IPS-18a (cell line): ENCODE measurements at regions not wholly inside any gene's neighbourhood (a gene's known extent, or its start where the extent isn't known, plus 50 kb on each side); places are given as distances from the start of the nearest gene placed in this dataset.

ENCODE experiments used
- H3K27ac ChIP-seq: one replicate; pipeline ENCODE4 v1.5.1; 2013; ENCODE audit warnings: low read length
- H3K27me3 ChIP-seq: one replicate; pipeline ENCODE4 v1.6.1; 2013; ENCODE audit warnings: mild to moderate bottlenecking, low read length; ENCODE audit not compliant: control insufficient read depth, insufficient read depth
- H3K36me3 ChIP-seq: one replicate; pipeline ENCODE4 v1.6.1; 2013; ENCODE audit warnings: low read depth, low read length; ENCODE audit not compliant: control insufficient read depth
- H3K4me1 ChIP-seq: one replicate; pipeline ENCODE4 v1.6.1; 2013; ENCODE audit warnings: low read depth, low read length; ENCODE audit not compliant: control insufficient read depth
- H3K4me3 ChIP-seq: one replicate; pipeline ENCODE4 v1.5.1; 2013; ENCODE audit warnings: low read length
- H3K9ac ChIP-seq: one replicate; pipeline ENCODE4 v1.6.1; 2013; ENCODE audit warnings: mild to moderate bottlenecking, low read length, moderate library complexity
- H3K9me3 ChIP-seq: one replicate; pipeline ENCODE4 v1.6.1; 2013; ENCODE audit warnings: low read depth, low read length; ENCODE audit not compliant: control insufficient read depth

GRCh38 chr2:120871881-120872620 is 136.4 kb downstream of the GLI2 start:
- H3K4me1 ChIP-seq: peaks cover 29% of the 10 kb centered on the region
- H3K27ac ChIP-seq: no peak overlapping the region
- H3K36me3 ChIP-seq: no peaks in the 10 kb centered on the region
- H3K4me3 ChIP-seq: no peak overlapping the region
- H3K9me3 ChIP-seq: no peaks in the 10 kb centered on the region
- H3K9ac ChIP-seq: no peak overlapping the region
- peaks cover 5% of the 10 kb centered on the region for H3K27me3 ChIP-seq

GRCh38 chr2:120873958-120874887 is 138.6 kb downstream of the GLI2 start:
- no peak overlapping the region for H3K4me3 ChIP-seq
- H3K9ac ChIP-seq: no peak overlapping the region
- H3K9me3 ChIP-seq: no peaks in the 10 kb centered on the region
- peaks cover 15% of the 10 kb centered on the region for H3K4me1 ChIP-seq
- H3K27ac ChIP-seq: no peak overlapping the region
- no peaks in the 10 kb centered on the region for H3K36me3 ChIP-seq
- no peaks in the 10 kb centered on the region for H3K27me3 ChIP-seq

GRCh38 chr2:120874888-120875275 is 139.2 kb downstream of the GLI2 start:
- Histone ChIP-seq H3K27me3 (no peaks in the 10 kb centered on the region), H3K36me3 (no peaks in the 10 kb centered on the region), H3K4me1 (peaks cover 14% of the 10 kb centered on the region), H3K27ac (no peak overlapping the region), H3K9ac (no peak overlapping the region), H3K4me3 (no peak overlapping the region), H3K9me3 (no peaks in the 10 kb centered on the region)

GRCh38 chr2:120875431-120875830 is 139.8 kb downstream of the GLI2 start:
- no peaks in the 10 kb centered on the region for H3K9me3 ChIP-seq
- H3K27ac ChIP-seq: no peak overlapping the region
- no peak overlapping the region for H3K4me3 ChIP-seq
- no peak overlapping the region for H3K9ac ChIP-seq
- H3K4me1 ChIP-seq: peaks cover 20% of the 10 kb centered on the region
- no peaks in the 10 kb centered on the region for H3K27me3 ChIP-seq
- H3K36me3 ChIP-seq: no peaks in the 10 kb centered on the region

GRCh38 chr2:120876526-120877280 is 141.0 kb downstream of the GLI2 start:
- Histone ChIP-seq H3K9ac (no peak overlapping the region), H3K9me3 (no peaks in the 10 kb centered on the region), H3K36me3 (no peaks in the 10 kb centered on the region), H3K27me3 (no peaks in the 10 kb centered on the region), H3K4me1 (peaks cover 21% of the 10 kb centered on the region), H3K27ac (no peak overlapping the region), H3K4me3 (no peak overlapping the region)

- H3K36me3 ChIP-seq: no peaks in the 10 kb centered on the region
- no peaks in the 10 kb centered on the region for H3K27me3 ChIP-seq
- H3K4me1 ChIP-seq: peaks cover 21% of the 10 kb centered on the region
- no peak overlapping the region for H3K4me3 ChIP-seq
- H3K27ac ChIP-seq: no peak overlapping the region
- no peaks in the 10 kb centered on the region for H3K9me3 ChIP-seq
- no peak overlapping the region for H3K9ac ChIP-seq
These were observed 141.7 kb downstream of the GLI2 start for GRCh38 chr2:120877409-120877808.

GRCh38 chr2:120878970-120879369 is 143.3 kb downstream of the GLI2 start:
- Histone ChIP-seq H3K4me3 (no peak overlapping the region), H3K27ac (no peak overlapping the region), H3K9me3 (no peaks in the 10 kb centered on the region), H3K9ac (no peak overlapping the region), H3K4me1 (peaks cover 21% of the 10 kb centered on the region), H3K27me3 (no peaks in the 10 kb centered on the region), H3K36me3 (no peaks in the 10 kb centered on the region)

- H3K9ac ChIP-seq: no peak overlapping the region
- no peaks in the 10 kb centered on the region for H3K36me3 ChIP-seq
- no peaks in the 10 kb centered on the region for H3K9me3 ChIP-seq
- no peak overlapping the region for H3K27ac ChIP-seq
- H3K27me3 ChIP-seq: no peaks in the 10 kb centered on the region
- peaks cover 16% of the 10 kb centered on the region for H3K4me1 ChIP-seq
- H3K4me3 ChIP-seq: no peak overlapping the region
These were observed 144.0 kb downstream of the GLI2 start for GRCh38 chr2:120879431-120880295.

GRCh38 chr2:120880381-120880780 is 144.7 kb downstream of the GLI2 start:
- Histone ChIP-seq H3K9me3 (no peaks in the 10 kb centered on the region), H3K4me1 (peaks cover 17% of the 10 kb centered on the region), H3K4me3 (no peak overlapping the region), H3K9ac (no peak overlapping the region), H3K27me3 (no peaks in the 10 kb centered on the region), H3K36me3 (no peaks in the 10 kb centered on the region), H3K27ac (no peak overlapping the region)

GRCh38 chr2:120881981-120882788 is 146.5 kb downstream of the GLI2 start:
- Histone ChIP-seq H3K4me1 (peaks cover 21% of the 10 kb centered on the region), H3K27ac (no peak overlapping the region), H3K9ac (no peak overlapping the region), H3K4me3 (no peak overlapping the region), H3K27me3 (no peaks in the 10 kb centered on the region), H3K36me3 (no peaks in the 10 kb centered on the region), H3K9me3 (no peaks in the 10 kb centered on the region)
